ENCODE measurements at regions not wholly inside any gene's neighbourhood (a gene's known extent, or its start where the extent isn't known, plus 50 kb on each side); places are given as distances from the start of the nearest gene placed in this dataset.

DNA sequence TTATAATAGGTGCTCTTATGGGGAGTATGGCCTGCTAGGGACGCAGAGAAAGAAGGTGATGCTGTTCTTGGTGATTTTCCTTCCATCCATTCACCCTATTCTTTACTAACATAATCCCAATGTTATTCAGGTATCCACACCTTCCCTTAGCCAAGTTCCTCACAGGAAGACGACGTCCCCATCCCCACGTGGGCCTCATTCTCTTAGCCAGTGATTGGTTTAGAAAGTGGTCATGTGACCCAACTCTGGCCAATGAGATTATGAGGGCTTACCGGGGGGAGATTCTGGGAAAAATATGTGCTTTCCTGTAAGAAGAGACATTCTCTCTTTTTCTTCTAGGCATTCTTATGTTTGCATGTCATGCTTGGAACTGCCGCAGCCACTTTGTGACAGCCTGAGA is 474.7 kb downstream of the HAPSTR1 start:
- no peak for ATAC-seq
- intact Hi-C loops (cut with DNase I) = no loop called here
- DNase-seq = no peak

GRCh38 chr16:9567666-9568065 is 476.2 kb downstream of the HAPSTR1 start:
- DNase-seq (no peak), ATAC-seq (no peak)
- intact Hi-C loops (cut with DNase I) = no loop called here

DNA sequence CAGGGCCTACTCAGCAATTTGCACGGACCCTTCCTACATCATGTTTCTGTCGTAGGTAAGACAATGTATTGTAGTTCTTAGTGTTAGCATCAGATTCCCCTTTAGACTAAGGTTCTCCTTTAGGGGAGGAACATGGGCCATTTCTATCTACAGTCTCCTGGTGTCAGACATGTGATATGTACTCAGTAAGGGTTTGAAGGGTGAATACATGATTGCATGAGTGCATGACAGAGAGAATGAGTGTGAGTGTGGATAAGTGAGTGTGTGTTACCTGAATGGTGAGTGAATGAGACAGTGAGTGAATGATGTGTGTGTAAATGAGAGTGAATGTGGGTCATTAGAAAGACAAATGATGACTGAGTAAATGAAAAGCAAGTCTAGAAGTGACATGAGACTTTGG is 476.8 kb downstream of the HAPSTR1 start:
- DNase-seq (no peak), ATAC-seq (no peak)
- intact Hi-C loops (cut with DNase I) = no loop called here

DNA sequence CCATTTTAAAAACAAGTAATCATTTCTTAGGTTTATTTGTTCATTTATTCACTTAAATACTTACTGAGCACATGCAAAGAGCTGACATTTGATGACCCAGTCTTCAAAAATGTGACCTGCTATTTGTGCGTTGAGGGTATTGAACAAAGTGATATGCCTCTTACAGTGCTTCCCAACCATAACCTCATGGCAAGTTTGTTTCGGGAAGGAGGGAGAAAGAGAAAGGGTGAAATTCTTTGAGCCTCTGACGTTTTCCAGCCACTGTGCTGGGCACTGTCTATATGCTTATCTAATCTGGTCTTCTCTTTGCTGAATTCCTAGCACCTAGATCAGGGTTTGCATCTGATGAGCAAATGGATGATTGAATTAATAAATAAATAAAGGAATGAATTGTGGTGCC is 479.1 kb downstream of the HAPSTR1 start:
- intact Hi-C loops (cut with DNase I) = loop anchor here in 1 of 2 donors (5.0 kb wide), 1 partner anchor 42 kb away; no protein-coding TSS in a partner anchor
- DNase-seq = no peak

GRCh38 chr16:9578459-9578858 is 487.0 kb downstream of the HAPSTR1 start:
- DNase-seq (no peak), ATAC-seq (peak in 1 of 2 donors; percentile 41)
- intact Hi-C loops (cut with DNase I) = no loop called here

More for the DNA sequence above, 479.1 kb downstream of the HAPSTR1 start:
- no peak for ATAC-seq

- ATAC-seq = no peak
- no peak for DNase-seq
- intact Hi-C loops (cut with DNase I) = no loop called here
Measured at GRCh38 chr16:9580025-9580424, 488.6 kb downstream of the HAPSTR1 start.

DNA sequence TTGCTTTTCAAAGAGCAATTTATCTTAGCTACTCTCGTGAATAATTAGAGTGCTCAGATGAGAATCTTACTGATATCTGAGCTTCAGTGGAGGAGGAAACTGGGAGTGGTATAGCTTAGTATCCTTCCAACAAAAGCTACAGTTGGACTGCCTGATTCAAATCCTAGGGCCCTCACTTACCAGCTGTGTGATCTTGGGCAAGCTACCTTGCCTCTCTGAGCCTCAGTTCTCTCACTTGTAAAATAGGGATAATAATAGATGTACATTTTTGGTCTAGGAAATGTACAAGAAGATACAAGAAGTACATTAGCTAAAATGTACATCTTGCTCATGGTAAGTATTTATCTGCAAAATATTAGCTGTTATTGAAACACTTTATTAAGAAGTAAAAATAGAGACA is 502.0 kb downstream of the HAPSTR1 start:
- no peak for DNase-seq
- intact Hi-C loops (cut with DNase I) = no loop called here
- no peak for ATAC-seq

GRCh38 chr16:9594047-9594446 is 502.6 kb downstream of the HAPSTR1 start:
- DNase-seq = no peak
- intact Hi-C loops (cut with DNase I) = no loop called here
- ATAC-seq = no peak

DNA sequence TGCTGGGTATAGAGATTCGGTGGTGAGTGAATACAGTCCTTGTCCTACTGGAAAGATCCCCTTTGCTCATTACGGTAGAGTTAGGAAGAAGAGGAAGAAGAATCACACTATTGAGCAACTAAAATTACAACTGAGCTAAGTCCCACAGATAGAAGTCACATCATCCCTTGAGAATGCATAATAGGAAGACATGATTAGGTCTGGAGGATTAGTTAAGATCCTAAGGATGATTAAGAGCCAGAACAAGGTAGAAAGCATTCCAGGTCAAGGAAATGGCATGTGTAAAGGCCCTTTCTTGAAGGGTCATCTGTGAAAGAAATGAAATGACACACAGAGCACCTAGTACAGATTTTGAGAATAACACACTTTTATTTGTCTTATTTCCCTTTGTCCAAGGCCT is 503.5 kb downstream of the HAPSTR1 start:
- DNase-seq (no peak), ATAC-seq (no peak)
- intact Hi-C loops (cut with DNase I) = no loop called here

DNA sequence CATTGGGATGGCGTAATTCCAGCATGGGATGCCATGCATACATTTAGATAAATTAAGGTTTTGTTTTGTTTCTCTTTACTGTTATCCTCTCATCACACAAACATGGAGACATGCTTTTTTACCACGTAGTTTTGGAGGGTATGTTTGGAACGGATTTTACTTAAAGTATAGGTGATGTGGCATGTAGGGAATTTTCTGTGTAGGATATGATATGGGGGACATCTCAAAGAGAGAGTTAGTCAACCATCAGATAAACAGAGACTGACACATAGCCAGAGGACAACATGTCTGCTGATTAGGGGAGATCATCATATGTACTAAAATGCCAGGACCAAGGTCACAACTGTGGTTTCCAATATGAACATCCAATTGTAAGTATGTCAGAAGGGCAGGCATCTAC is 503.9 kb downstream of the HAPSTR1 start:
- no peak for DNase-seq
- intact Hi-C loops (cut with DNase I) = no loop called here
- no peak for ATAC-seq

DNA sequence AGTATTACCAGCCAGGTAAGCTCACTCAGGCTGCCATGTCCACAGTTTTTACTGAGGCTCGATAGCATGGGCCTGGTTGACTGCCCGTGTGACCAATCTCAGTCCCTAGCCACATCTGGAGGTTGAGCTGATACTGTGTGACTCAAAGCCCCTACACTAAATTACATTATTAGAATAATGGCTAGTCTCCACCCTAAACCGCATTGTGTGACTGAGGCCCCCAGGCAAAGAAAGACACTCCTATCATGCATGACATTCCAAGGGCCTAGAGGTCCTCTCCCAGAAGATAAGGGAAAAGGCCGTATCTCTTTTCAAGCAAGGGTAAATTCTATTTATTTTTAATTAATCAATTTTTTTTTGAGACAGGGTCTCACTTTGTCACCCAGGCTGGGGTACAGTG is 505.3 kb downstream of the HAPSTR1 start:
- intact Hi-C loops (cut with DNase I) = no loop called here
- ATAC-seq (no peak), DNase-seq (no peak)

DNA sequence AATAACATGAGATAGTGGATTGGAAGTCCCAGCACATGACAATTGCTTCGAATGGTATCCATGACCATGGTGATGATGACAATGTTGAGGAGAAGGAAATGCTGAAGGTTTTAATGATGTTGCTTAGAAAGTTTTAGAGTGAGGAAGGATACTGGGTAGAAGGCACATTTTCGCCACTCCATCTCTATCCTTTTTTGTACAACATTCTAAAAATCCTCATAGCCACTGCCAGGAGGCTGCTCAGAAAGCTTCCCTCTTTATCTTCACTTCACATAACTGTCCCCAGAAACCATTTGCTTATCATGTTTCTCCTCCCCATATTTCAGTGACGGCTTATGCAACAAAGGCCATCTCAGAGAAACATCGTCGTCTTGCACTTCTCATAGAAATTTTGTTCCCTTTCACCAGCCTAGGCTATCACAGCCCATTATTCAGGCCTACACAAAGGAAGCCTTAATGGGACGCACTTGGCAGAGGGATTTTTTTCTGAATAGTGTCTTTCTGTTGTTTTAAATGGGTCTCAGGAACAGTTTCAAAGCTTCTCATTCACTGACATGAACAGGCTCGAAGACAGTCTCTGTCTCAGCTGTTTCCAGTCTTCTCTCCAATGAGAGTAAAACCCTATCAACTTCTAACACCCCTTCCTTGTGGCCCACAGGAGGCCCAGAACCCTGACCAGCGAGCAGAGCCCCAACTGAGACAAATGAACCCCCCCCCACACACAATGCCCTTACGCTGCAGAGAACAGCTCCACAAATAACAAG is 506.7 kb downstream of the HAPSTR1 start:
- intact Hi-C loops (cut with DNase I) = no loop called here
- DNase-seq = no peak
- no peak for ATAC-seq

- intact Hi-C loops (cut with DNase I) = no loop called here
- ATAC-seq = no peak
- DNase-seq = no peak
Measured at GRCh38 chr16:9598731-9599083, 507.3 kb downstream of the HAPSTR1 start.

GRCh38 chr16:9599415-9600120 is 508.1 kb downstream of the HAPSTR1 start:
- ATAC-seq = no peak
- no peak for DNase-seq
- intact Hi-C loops (cut with DNase I) = no loop called here

DNA sequence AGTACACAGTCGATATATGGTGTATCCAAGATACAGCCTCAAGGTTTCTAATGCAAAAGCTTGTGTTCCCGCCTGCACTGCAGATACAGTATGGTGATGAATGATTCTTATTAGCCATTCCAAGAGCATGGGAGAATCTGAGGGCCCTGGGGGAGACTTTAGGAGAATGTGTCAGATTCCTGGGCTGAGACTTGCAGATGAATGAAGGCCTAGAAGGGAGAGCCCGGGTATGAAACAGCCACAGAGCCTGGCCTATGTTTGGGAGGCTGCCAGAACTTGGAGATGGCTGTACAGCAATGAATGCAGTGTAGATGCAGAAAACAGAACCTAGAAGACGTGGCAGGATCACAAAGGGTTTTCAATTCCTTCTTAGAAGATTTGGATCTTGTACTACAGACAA is 510.7 kb downstream of the HAPSTR1 start:
- DNase-seq (no peak), ATAC-seq (no peak)
- intact Hi-C loops (cut with DNase I) = no loop called here

- intact Hi-C loops (cut with DNase I) = no loop called here
- DNase-seq (no peak), ATAC-seq (no peak)
Measured at GRCh38 chr16:9603316-9603715, 511.9 kb downstream of the HAPSTR1 start.

GRCh38 chr16:9607515-9608230 is 516.2 kb downstream of the HAPSTR1 start:
- ATAC-seq = no peak
- intact Hi-C loops (cut with DNase I) = no loop called here

DNA sequence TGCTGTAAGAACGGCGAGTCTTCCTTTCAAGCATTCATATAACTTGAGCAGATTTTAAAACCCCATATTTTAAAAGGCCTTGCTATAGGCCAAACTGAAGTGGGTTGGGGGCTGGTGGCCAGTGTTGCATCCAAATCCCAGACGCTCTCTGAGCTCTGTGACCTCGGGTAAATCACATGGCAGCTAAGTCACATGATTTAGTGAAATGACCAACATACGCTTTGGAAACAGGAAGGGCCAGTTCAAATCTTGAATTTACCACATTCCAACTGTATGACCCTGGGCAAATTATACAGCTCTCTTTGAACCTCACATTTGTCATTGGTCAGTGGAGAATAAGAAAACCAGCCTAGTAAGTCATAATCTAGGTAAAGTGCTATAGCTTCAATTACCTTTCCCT is 519.3 kb downstream of the HAPSTR1 start:
- ATAC-seq = no peak
- no peak for DNase-seq
- intact Hi-C loops (cut with DNase I) = loop anchor here in 1 of 2 donors (5.0 kb wide), 1 partner anchor 38 kb away; no protein-coding TSS in a partner anchor

More at GRCh38 chr16:9607515-9608230, 516.2 kb downstream of the HAPSTR1 start:
- no peak for DNase-seq

DNA sequence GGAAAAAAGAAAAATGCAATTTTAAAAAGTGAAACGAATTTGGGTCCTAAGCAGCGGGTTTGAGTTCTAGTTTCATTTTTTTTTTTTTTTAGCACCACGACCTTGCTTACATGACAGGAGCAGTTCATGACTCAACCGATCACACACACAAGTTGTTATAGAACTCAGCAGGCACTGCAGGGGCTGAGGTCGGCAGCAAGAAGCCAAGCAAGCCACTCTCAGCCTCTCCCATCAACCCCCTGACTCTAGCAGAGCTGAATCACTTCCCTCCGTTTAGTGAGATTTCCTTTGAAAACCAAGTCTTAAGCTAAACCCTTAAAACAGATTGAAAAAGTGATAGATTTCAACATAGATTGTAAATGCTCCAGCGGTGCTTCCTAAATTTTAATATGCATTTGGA is 520.8 kb downstream of the HAPSTR1 start:
- ATAC-seq (no peak), DNase-seq (no peak)
- intact Hi-C loops (cut with DNase I) = loop anchor here in 1 of 2 donors (5.0 kb wide), 1 partner anchor 40 kb away; no protein-coding TSS in a partner anchor

DNA sequence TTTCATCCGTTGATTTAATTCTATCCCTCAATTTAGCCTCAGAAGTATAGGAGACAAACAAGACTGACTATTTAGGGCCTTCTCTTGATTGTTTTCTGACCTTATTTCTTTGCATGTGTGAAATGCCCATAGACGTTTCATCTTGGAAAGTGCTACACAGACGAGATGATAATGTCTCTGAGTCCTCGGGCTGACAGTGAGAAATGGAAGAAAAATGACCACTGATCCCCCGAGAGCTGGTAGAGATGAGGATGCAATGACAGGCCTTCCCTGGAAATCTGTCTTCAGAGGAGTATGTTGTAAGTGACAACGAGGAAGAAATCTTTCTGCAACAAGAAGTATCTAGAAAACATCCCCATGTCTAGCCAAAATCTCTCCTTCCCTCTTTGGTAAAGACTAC is 522.9 kb downstream of the HAPSTR1 start:
- no peak for DNase-seq
- intact Hi-C loops (cut with DNase I) = loop anchor here in 1 of 2 donors (5.0 kb wide), 1 partner anchor 42 kb away; no protein-coding TSS in a partner anchor
- ATAC-seq = no peak
